Astrocyte of the cerebellum (primary cell): ENCODE measurements at regions not wholly inside any gene's neighbourhood (a gene's known extent, or its start where the extent isn't known, plus 50 kb on each side); places are given as distances from the start of the nearest gene placed in this dataset.

ENCODE experiments used
- DNase-seq: peaks from one replicate; pipeline ENCODE4 v3.0.0-alpha.2; 2011; ENCODE audit warnings: low read depth
- H3K4me3 ChIP-seq: 2 replicates; pipeline ENCODE4 v1.5.1; 2011; ENCODE audit warnings: mild to moderate bottlenecking, low read depth, low read length, moderate library complexity
- CTCF ChIP-seq: IDR thresholded peaks from 2 replicates; pipeline ENCODE4 v1.5.1; 2012; ENCODE audit warnings: low read length, low read depth, moderate library complexity, mild to moderate bottlenecking; ENCODE audit errors: missing control alignments
- in situ Hi-C: cut with HindIII; loops from 2 replicates; pipeline ENCODE4 v1.10.0; 2017; ENCODE audit warnings: low sequenced_read_pairs

- in situ Hi-C loops = no loop called here
- no peak for DNase-seq
- TF ChIP-seq CTCF = no peak
- H3K4me3 ChIP-seq = no peak overlapping the region
Measured at GRCh38 chr9:89972535-89972934, 367.7 kb downstream of the GADD45G start.

- in situ Hi-C loops = no loop called here
- no peak for DNase-seq
- TF ChIP-seq CTCF = no peak
- no peak overlapping the region for H3K4me3 ChIP-seq
Measured at GRCh38 chr9:89974582-89974981, 369.8 kb downstream of the GADD45G start.

- TF ChIP-seq CTCF = no peak
- in situ Hi-C loops = no loop called here
- DNase-seq = no peak
- H3K4me3 ChIP-seq = no peak overlapping the region
Measured at GRCh38 chr9:89975024-89975423, 370.2 kb downstream of the GADD45G start.

GRCh38 chr9:89975630-89976029 lies 370.8 kb downstream of the GADD45G start:
- H3K4me3 ChIP-seq = no peak overlapping the region
- TF ChIP-seq CTCF = no peak
- DNase-seq = no peak
- in situ Hi-C loops = no loop called here

GRCh38 chr9:89978185-89978584 lies 373.4 kb downstream of the GADD45G start:
- in situ Hi-C loops = no loop called here
- H3K4me3 ChIP-seq = no peak overlapping the region
- TF ChIP-seq CTCF = peak; percentile 49
- DNase-seq = no peak

GRCh38 chr9:89980600-89980999 lies 375.8 kb downstream of the GADD45G start:
- no peak for DNase-seq
- H3K4me3 ChIP-seq = no peak overlapping the region
- in situ Hi-C loops = no loop called here
- no peak for TF ChIP-seq CTCF

GRCh38 chr9:89982016-89982415 lies 377.2 kb downstream of the GADD45G start:
- no peak for DNase-seq
- H3K4me3 ChIP-seq = no peak overlapping the region
- in situ Hi-C loops = no loop called here
- TF ChIP-seq CTCF = no peak
